HCT116 (cell line): ENCODE measurements at regions not wholly inside any gene's neighbourhood (a gene's known extent, or its start where the extent isn't known, plus 50 kb on each side); places are given as distances from the start of the nearest gene placed in this dataset.

Experiments used
- ATAC-seq: fragments of 200-7000 bp; cut with Tn5 transposase; 2 replicates; pipeline ENCODE4 v1.9.1; 2020; ENCODE audit warnings: mild to moderate bottlenecking, moderate library complexity
- BruUV-seq: library from RNA; stranded (reverse); fragments of 400-500 nt; replicated peaks from 2 replicates; lab custom pipeline; 2021; lab: Mats Ljungman, UMichigan
- CTCF ChIA-PET: fragments of 300-600 bp; sonication (Branson Sonifier 250); formaldehyde crosslinking; loops from one replicate; lab custom pipeline; 2021; ENCODE audit warnings: antibody characterized with exemption; lab: Charles Lee
- POLR2A ChIA-PET: fragments of 300-600, 350-600 bp; sonication (Branson Sonifier 250); formaldehyde crosslinking; loops from one replicate; lab custom pipeline; 2021; ENCODE audit warnings: antibody characterized with exemption; lab: Charles Lee
- RAD21 ChIA-PET, 2 experiments: fragments of 300-600 bp; sonication (Branson Sonifier 250); formaldehyde crosslinking; loops; one replicate each; lab custom pipeline; 2023; ENCODE audit warnings: low total read pairs in 2 of 2; ENCODE audit not compliant: uncharacterized antibody in 2 of 2, unreplicated experiment in 2 of 2, low non-redundant PET in 1 of 2; lab: Charles Lee
- DNase-seq: peaks from one replicate; pipeline ENCODE4 v3.0.0-alpha.2; 2010; ENCODE audit warnings: low read depth, low spot score
- H2AFZ ChIP-seq: fragments of 200-600 bp; shearing (Covaris generic), sonication (generic); 2 replicates; pipeline ENCODE4 v1.6.1; 2017; ENCODE audit warnings: low read depth, mixed run types, mixed read lengths, antibody characterized with exemption, low read length; ENCODE audit not compliant: poor library complexity, severe bottlenecking
- H3K27ac ChIP-seq: 2 replicates; pipeline ENCODE4 v1.5.1; 2012; ENCODE audit warnings: low read depth, low read length
- H3K27me3 ChIP-seq: fragments of 200-600 bp; sonication (generic); 2 replicates; pipeline ENCODE4 v1.6.1; 2016; ENCODE audit warnings: mixed run types, low read length, mixed read lengths; ENCODE audit not compliant: insufficient read depth
- H3K36me3 ChIP-seq, 2 experiments: fragments of 200-500 bp in 1 of 2; fragments of 200-600 bp in 1 of 2; sonication (Bioruptor generic) in 1 of 2; sonication (generic) in 1 of 2; 2 replicates each; pipeline versions ENCODE4 v1.5.1 to v1.6.1; 2014 to 2016; ENCODE audit warnings: low read length in 2 of 2, inconsistent platforms in 1 of 2, mixed read lengths in 1 of 2, mixed run types in 1 of 2; ENCODE audit not compliant: insufficient read depth in 2 of 2, control insufficient read depth in 1 of 2
- H3K4me1 ChIP-seq, 2 experiments: fragments of 200-600 bp in 1 of 2; sonication (generic) in 1 of 2; 2 replicates each; pipeline versions ENCODE4 v1.5.1 to v1.6.1; 2012 to 2017; ENCODE audit warnings: low read length in 2 of 2, inconsistent platforms in 1 of 2, mild to moderate bottlenecking in 1 of 2, mixed read lengths in 1 of 2, mixed run types in 1 of 2, moderate library complexity in 1 of 2; ENCODE audit not compliant: insufficient read depth in 2 of 2, control insufficient read depth in 1 of 2
- H3K4me2 ChIP-seq: fragments of 200-600 bp; sonication (generic); 2 replicates; pipeline ENCODE4 v1.6.1; 2017; ENCODE audit warnings: mixed run types, low read length, mixed read lengths
- H3K4me3 ChIP-seq, 2 experiments: fragments of 200-600 bp in 1 of 2; sonication (generic) in 1 of 2; replicated peaks in 1 of 2; 2 replicates each; pipeline ENCODE4 v1.5.1; 2011 to 2016; ENCODE audit warnings: low read length in 2 of 2, control low read depth in 1 of 2, low read depth in 1 of 2, mild to moderate bottlenecking in 1 of 2, mixed read lengths in 1 of 2, mixed run types in 1 of 2
- H3K79me2 ChIP-seq: fragments of 200-600 bp; sonication (generic); 2 replicates; pipeline ENCODE4 v1.6.1; 2017; ENCODE audit warnings: mild to moderate bottlenecking, mixed run types, low read length, moderate library complexity, mixed read lengths; ENCODE audit not compliant: insufficient read depth
- H3K9ac ChIP-seq: fragments of 200-600 bp; sonication (generic); 2 replicates; pipeline ENCODE4 v1.6.1; 2016; ENCODE audit warnings: low read length, mixed read lengths
- H3K9me2 ChIP-seq: fragments of 200-600 bp; sonication (generic), shearing (Covaris generic); 2 replicates; pipeline ENCODE4 v1.6.1; 2017; ENCODE audit warnings: mixed run types, mild to moderate bottlenecking, moderate library complexity; ENCODE audit not compliant: insufficient read depth
- H3K9me3 ChIP-seq, 2 experiments: fragments of 200-500 bp in 1 of 2; fragments of 200-600 bp in 1 of 2; sonication (Bioruptor generic) in 1 of 2; sonication (generic) in 1 of 2; 2 replicates each; pipeline ENCODE4 v1.6.1; 2014 to 2017; ENCODE audit warnings: low read length in 2 of 2, mixed read lengths in 2 of 2, inconsistent platforms in 1 of 2, low read depth in 1 of 2, mild to moderate bottlenecking in 1 of 2, mixed run types in 1 of 2, moderate library complexity in 1 of 2; ENCODE audit not compliant: control insufficient read depth in 1 of 2, insufficient read depth in 1 of 2
- H4K20me1 ChIP-seq: fragments of 200-600 bp; sonication (generic), shearing (Covaris generic); 2 replicates; pipeline ENCODE4 v1.6.1; 2017; ENCODE audit warnings: mixed run types, mild to moderate bottlenecking, moderate library complexity; ENCODE audit not compliant: insufficient read depth
- CBX3 ChIP-seq: IDR thresholded peaks from 2 replicates; pipeline ENCODE4 v1.6.1; 2012; ENCODE audit warnings: low read depth
- EGR1 ChIP-seq: IDR thresholded peaks from 2 replicates; pipeline ENCODE4 v1.6.1; 2012; ENCODE audit warnings: low read depth
- ELF1 ChIP-seq: IDR thresholded peaks from 2 replicates; pipeline ENCODE4 v1.6.1; 2012; ENCODE audit warnings: low read depth, borderline replicate concordance
- EZH2 ChIP-seq: fragments of 200-600 bp; sonication (generic); IDR thresholded peaks from 2 replicates; pipeline ENCODE4 v1.6.1; 2017; ENCODE audit warnings: antibody characterized with exemption, mixed run types
- EZH2phosphoT487 ChIP-seq: fragments of 200-600 bp; IDR thresholded peaks from 2 replicates; pipeline ENCODE4 v1.6.1; 2018; ENCODE audit warnings: antibody characterized with exemption, borderline replicate concordance
- FOSL1 ChIP-seq: IDR thresholded peaks from 2 replicates; pipeline ENCODE4 v1.6.1; 2012; ENCODE audit warnings: low read depth
- JUND ChIP-seq: IDR thresholded peaks from 2 replicates; pipeline ENCODE4 v1.6.1; 2012
- MAX ChIP-seq: IDR thresholded peaks from 2 replicates; pipeline ENCODE4 v1.6.1; 2012
- POLR2A ChIP-seq: IDR thresholded peaks from 2 replicates; pipeline ENCODE4 v1.7.0; 2011; ENCODE audit warnings: borderline replicate concordance; ENCODE audit not compliant: insufficient read depth, insufficient read length; ENCODE audit errors: extremely low read depth
- POLR2AphosphoS5 ChIP-seq: IDR thresholded peaks from 2 replicates; pipeline ENCODE4 v1.6.1; 2011; ENCODE audit warnings: mild to moderate bottlenecking, low read depth, low read length, moderate library complexity
- RAD21 ChIP-seq: IDR thresholded peaks from 2 replicates; pipeline ENCODE4 v1.6.1; 2012; ENCODE audit warnings: low read depth, mild to moderate bottlenecking
- SP1 ChIP-seq: IDR thresholded peaks from 2 replicates; pipeline ENCODE4 v1.6.1; 2012; ENCODE audit warnings: low read depth
- YY1 ChIP-seq: IDR thresholded peaks from 2 replicates; pipeline ENCODE4 v1.6.1; 2011; ENCODE audit warnings: low read length, low read depth, moderate library complexity, mild to moderate bottlenecking; ENCODE audit not compliant: insufficient replicate concordance; ENCODE audit errors: extremely low read depth
- ZBTB33 ChIP-seq: IDR thresholded peaks from 2 replicates; pipeline ENCODE4 v1.6.1; 2011; ENCODE audit warnings: mild to moderate bottlenecking, low read length, moderate library complexity; ENCODE audit not compliant: insufficient replicate concordance; ENCODE audit errors: extremely low read depth
- ZNF274 ChIP-seq: fragments of 200-500 bp; sonication (Bioruptor generic); IDR thresholded peaks from 2 replicates; pipeline ENCODE4 v1.6.1; 2014; ENCODE audit warnings: mild to moderate bottlenecking, low read depth, low read length, inconsistent platforms
- intact Hi-C: fragments of 100-400 bp; cut with micrococcal nuclease; formaldehyde crosslinking; loops from 2 replicates; pipeline ENCODE4 v1.10.0; 2022
- TF ChIP-seq, protein P1 (sequence below): IDR thresholded peaks from 2 replicates; pipeline ENCODE4 v1.6.1; 2012
- TF ChIP-seq, protein P2 (sequence below), 3 experiments: fragments of 200-600 bp in 1 of 3; sonication (generic) in 1 of 3; IDR thresholded peaks in 2 of 3; conservative IDR thresholded peaks in 1 of 3; 2 replicates each; pipeline ENCODE4 v1.5.1; 2012 to 2017; ENCODE audit warnings: low read depth in 2 of 3, low read length in 2 of 3, antibody characterized with exemption in 1 of 3, borderline replicate concordance in 1 of 3, control low read depth in 1 of 3, mild to moderate bottlenecking in 1 of 3, mixed read lengths in 1 of 3, mixed run types in 1 of 3, moderate library complexity in 1 of 3; ENCODE audit not compliant: insufficient read depth in 1 of 3

DNA sequence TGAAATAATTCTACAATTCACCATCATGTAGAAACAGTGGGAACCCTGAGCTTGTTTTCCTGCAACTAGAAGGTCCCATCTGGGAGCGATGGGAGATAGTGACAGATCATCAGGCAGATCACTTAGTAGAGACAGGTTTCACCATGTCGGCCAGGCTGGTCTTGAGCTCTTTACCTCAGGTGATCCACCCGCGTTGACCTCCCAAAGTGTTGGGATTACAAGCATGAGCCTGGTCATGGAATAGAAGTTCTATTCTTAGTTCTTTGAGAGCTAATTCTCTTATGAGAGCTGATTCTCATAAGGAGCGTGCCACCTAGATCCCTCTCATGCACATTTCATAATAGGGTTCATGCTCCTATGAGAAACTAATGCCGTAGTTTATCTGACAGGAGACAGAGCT is 778.0 kb upstream of the AUTS2 start:
- no peak overlapping the region for H3K9ac ChIP-seq
- H3K36me3 ChIP-seq, result no peaks in the 10 kb centered on the region
- H3K9me3 ChIP-seq, result peaks cover 0 to 14% of the 10 kb centered on the region in 2 experiments; a peak in 2 of 4 replicates
- no peaks in the 10 kb centered on the region for H3K79me2 ChIP-seq
- POLR2A ChIA-PET, result no interaction called here
- H3K4me2 ChIP-seq, result no peak overlapping the region
- H3K9me2 ChIP-seq, result no peaks in the 10 kb centered on the region
- CTCF ChIA-PET, result no interaction called here
- ATAC-seq (no peak), DNase-seq (no peak)
- TF ChIP-seq CBX3 (no peak), FOSL1 (no peak), ZNF274 (no peak), SP1 (no peak), JUND (no peak), RAD21 (no peak), POLR2AphosphoS5 (no peak), POLR2A (no peak), EZH2phosphoT487 (no peak), EZH2 (no peak), MAX (no peak), ELF1 (no peak), ZBTB33 (no peak), EGR1 (no peak), YY1 (no peak)
- TF ChIP-seq, protein P1, sequence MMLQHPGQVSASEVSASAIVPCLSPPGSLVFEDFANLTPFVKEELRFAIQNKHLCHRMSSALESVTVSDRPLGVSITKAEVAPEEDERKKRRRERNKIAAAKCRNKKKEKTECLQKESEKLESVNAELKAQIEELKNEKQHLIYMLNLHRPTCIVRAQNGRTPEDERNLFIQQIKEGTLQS, result no peak
- TF ChIP-seq, protein P2, sequence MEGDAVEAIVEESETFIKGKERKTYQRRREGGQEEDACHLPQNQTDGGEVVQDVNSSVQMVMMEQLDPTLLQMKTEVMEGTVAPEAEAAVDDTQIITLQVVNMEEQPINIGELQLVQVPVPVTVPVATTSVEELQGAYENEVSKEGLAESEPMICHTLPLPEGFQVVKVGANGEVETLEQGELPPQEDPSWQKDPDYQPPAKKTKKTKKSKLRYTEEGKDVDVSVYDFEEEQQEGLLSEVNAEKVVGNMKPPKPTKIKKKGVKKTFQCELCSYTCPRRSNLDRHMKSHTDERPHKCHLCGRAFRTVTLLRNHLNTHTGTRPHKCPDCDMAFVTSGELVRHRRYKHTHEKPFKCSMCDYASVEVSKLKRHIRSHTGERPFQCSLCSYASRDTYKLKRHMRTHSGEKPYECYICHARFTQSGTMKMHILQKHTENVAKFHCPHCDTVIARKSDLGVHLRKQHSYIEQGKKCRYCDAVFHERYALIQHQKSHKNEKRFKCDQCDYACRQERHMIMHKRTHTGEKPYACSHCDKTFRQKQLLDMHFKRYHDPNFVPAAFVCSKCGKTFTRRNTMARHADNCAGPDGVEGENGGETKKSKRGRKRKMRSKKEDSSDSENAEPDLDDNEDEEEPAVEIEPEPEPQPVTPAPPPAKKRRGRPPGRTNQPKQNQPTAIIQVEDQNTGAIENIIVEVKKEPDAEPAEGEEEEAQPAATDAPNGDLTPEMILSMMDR (IDR thresholded peaks at IDR 0.05 in 2 of 3, conservative IDR thresholded peaks at IDR 0.05 in 1 of 3; ENCODE audit: borderline replicate concordance in 1 of 3, insufficient read depth in 1 of 3, low read depth in 2 of 3, low read length in 2 of 3), result no peak
- RAD21 ChIA-PET, result no interaction called here
- no peak overlapping the region for H3K4me3 ChIP-seq
- H2AFZ ChIP-seq, result no peak overlapping the region
- no peaks in the 10 kb centered on the region for H3K4me1 ChIP-seq
- H3K27me3 ChIP-seq, result no peaks in the 10 kb centered on the region
- no peaks in the 10 kb centered on the region for H4K20me1 ChIP-seq
- no TSS peak for BruUV-seq
- no peak overlapping the region for H3K27ac ChIP-seq
- intact Hi-C loops, result no loop called here
